GM12873 (cell line): ENCODE measurements at regions not wholly inside any gene's neighbourhood (a gene's known extent, or its start where the extent isn't known, plus 50 kb on each side); places are given as distances from the start of the nearest gene placed in this dataset.

Source experiments
- TF ChIP-seq, protein P1 (sequence below): IDR thresholded peaks from 2 replicates; pipeline ENCODE4 v1.5.1; 2012; ENCODE audit warnings: low read depth, mild to moderate bottlenecking, moderate library complexity, low read length, control low read depth; ENCODE audit not compliant: insufficient read depth; ENCODE audit errors: missing control alignments

DNA sequence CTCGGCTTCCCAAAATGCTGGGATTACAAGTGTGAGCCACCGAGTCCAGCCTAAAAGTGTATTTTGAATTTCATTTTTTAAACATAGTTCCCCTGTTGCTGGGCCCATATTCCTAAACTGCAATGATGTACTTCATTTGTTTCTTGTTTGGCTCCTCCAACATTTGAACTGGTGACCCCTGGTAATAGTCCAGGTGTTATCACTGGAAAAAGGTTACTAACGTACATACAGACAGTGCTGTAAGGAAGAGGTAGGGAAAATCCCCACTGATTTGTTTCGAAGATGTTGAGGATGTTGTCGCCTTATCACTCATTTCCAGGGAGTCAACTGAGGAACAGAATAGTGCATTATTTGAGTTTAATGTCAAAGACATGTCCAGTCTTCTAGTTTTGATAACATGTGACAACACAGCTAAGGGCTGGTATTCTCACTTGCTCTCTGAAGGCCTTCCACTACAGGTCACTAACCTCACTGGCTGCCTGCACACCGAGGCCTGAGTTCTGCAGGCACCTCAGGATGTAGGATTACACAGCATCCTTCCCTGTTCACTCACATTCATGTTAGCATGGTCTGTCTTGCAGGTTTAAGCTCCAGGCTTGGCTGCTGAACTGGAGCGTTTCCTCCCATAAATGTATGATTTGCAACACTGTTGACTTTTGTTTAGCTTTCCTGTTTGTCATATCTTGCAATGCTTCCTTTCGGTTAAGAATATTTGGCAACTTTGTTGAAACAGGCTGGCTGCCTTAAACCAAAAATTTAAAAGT, 362.8 kb downstream of the INHBA start:
- TF ChIP-seq, protein P1, sequence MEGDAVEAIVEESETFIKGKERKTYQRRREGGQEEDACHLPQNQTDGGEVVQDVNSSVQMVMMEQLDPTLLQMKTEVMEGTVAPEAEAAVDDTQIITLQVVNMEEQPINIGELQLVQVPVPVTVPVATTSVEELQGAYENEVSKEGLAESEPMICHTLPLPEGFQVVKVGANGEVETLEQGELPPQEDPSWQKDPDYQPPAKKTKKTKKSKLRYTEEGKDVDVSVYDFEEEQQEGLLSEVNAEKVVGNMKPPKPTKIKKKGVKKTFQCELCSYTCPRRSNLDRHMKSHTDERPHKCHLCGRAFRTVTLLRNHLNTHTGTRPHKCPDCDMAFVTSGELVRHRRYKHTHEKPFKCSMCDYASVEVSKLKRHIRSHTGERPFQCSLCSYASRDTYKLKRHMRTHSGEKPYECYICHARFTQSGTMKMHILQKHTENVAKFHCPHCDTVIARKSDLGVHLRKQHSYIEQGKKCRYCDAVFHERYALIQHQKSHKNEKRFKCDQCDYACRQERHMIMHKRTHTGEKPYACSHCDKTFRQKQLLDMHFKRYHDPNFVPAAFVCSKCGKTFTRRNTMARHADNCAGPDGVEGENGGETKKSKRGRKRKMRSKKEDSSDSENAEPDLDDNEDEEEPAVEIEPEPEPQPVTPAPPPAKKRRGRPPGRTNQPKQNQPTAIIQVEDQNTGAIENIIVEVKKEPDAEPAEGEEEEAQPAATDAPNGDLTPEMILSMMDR, result no peak

DNA sequence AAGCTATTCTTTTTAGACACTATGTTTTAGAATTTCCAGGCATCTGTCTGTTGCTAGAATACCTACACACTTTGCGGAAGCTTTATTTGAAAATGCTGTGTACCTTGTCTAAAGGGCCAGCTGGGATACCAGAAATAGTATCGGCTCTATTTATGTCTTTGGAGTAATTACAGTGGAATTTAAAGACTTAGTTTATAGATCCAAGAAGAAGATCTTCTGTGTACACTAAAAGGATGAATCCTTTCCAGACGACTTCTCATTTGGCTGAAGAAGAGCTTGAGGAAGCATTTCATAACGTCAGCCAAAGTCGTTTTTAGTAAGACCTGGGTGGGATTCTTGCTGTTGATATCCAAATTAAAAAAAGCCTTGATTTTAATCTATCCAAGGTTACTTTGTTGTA, 365.9 kb downstream of the INHBA start:
- TF ChIP-seq, protein P1, result no peak

DNA sequence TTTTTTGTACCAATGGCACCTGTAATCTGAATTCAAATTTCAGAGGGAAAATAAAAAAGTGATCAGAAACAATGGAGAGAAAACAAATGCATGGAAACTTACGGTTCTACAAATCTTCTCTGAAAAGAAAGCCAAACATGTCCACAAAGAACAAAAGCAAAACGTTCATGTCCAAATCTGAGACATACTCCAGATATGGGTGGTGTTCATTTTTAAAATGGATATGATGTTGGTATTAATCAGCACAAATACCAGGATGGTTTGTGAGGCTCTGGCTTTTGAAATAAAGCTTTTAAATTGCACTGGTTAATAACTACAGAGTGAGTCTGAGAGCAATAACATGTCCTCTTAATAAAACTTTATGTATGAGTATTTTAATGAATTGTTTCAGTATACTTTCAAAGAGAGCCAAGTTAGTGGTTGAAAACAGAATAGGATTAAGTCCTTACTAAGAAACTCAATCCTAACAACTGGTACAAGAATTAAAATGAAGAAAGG, 366.4 kb downstream of the INHBA start:
- TF ChIP-seq, protein P1, result no peak

DNA sequence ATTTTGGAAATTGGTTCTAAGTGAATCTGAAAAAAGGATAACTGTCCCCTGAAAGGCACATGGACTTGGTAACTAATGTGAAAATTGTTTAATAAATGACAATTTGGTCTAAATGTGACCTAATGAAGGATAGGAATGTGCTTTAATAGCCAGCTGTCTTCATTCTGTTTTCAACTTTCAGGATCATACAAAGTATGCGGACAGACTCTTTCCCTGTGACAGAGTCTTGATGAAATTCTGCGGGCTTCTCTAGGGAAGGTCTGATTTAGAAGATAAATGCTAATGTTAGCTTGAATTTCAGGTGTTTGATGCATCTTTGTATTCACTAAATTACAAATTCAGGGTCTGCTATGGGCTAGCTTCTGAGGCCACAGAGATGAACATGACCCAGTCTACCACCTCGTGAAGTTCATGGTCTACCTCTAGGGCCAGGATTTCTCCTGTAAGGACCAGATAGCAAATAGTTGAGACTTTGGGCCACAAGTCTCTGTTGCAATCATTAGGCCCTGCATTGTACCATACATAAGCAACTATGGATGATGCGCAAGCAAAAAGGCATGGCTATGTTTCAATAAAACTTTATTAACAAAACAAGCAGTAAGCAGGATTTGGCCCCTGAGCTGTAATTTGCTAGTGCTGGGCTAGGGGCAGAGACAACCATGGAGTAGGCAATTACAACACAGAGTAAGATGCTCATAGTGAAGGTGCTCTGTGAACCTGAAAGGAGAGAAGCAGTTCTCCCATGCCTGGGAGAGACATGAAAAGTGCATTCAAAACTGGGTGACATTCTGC, 368.6 kb downstream of the INHBA start:
- TF ChIP-seq, protein P1, result no peak

DNA sequence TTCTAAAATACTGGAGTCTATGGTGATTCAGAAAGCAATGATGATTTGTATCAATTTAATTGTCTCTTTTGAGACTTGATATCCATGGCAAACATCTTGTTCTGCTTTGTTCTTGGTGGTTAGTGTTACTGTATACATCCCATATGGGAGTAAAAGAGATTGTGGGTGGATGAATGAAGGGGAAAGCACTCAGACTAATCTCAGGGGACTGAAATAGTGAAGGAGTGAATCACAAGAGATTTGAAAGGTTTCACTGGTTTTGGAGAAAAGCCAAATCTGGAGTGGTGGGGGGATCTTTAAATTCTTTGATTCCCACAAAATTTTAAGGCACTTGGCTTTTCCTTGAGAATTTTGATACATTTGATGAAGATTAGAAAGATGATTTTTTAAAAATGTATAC, 369.4 kb downstream of the INHBA start:
- TF ChIP-seq, protein P1, result no peak

DNA sequence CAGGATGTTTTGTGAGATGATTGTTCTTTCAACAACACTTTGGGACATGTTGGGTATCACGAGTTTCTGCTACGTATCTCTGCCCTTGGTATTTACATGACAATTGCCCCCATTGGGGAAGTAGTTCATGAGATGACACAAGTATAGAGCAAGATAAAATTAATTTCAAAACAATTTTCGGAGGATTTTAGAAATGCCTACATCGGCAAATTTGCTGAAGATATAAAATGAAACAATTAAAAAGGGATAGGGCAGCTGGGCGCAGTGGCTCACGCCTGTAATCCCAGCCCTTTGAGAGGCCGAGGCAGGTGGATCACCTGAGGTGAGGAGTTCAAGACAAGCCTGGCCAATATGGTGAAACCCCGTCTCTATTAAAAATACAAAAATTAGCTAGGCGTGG, 371.7 kb downstream of the INHBA start:
- TF ChIP-seq, protein P1, result no peak

DNA sequence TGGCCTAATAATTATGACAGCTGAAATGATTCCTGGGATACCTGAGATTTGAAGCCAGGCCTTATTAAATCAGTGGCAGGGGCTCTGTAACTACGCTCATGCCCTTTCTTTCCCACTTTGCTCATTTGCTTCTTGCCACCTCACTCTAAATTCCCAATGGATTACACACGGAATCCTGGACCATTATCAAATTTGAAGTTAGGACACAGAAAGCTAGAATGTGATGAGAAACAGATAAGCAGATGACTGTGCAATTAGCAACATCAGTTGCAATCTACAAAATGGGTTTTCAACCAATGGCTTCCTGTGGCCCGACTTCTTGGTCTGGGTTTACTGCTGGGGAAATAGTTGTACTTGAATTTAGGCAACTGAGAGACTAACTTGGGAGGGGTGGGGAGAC, 374.3 kb downstream of the INHBA start:
- TF ChIP-seq, protein P1, result no peak
